PFSK-1 (cell line): ENCODE measurements at regions not wholly inside any gene's neighbourhood (a gene's known extent, or its start where the extent isn't known, plus 50 kb on each side); places are given as distances from the start of the nearest gene placed in this dataset.

Experiments
- FOXP2 ChIP-seq: optimal IDR thresholded peaks from 2 replicates; pipeline ENCODE3; 2011; ENCODE audit warnings: borderline replicate concordance, control low read depth, inconsistent platforms; ENCODE audit not compliant: insufficient read depth; ENCODE audit errors: extremely low read length, extremely low read depth
- POLR2AphosphoS5 ChIP-seq: IDR thresholded peaks from 2 replicates; pipeline ENCODE4 v1.6.1; 2012; ENCODE audit warnings: low read depth, mild to moderate bottlenecking, control low read depth, low read length, moderate library complexity
- REST ChIP-seq, 2 experiments: IDR thresholded peaks; 2 replicates each; pipeline versions ENCODE4 v1.6.1 to v1.8.0; 2011 to 2012; ENCODE audit warnings: low read depth in 2 of 2, low read length in 2 of 2, control low read depth in 1 of 2, inconsistent platforms in 1 of 2, mild to moderate bottlenecking in 1 of 2, moderate library complexity in 1 of 2; ENCODE audit not compliant: insufficient read depth in 1 of 2
- SIN3A ChIP-seq: IDR thresholded peaks from 2 replicates; pipeline ENCODE4 v1.6.1; 2012; ENCODE audit warnings: mild to moderate bottlenecking, low read length, moderate library complexity, borderline replicate concordance; ENCODE audit not compliant: insufficient read depth
- TAF1 ChIP-seq: IDR thresholded peaks from 2 replicates; pipeline ENCODE4 v1.6.1; 2012; ENCODE audit warnings: low read length, control low read depth, borderline replicate concordance; ENCODE audit not compliant: insufficient read depth

DNA sequence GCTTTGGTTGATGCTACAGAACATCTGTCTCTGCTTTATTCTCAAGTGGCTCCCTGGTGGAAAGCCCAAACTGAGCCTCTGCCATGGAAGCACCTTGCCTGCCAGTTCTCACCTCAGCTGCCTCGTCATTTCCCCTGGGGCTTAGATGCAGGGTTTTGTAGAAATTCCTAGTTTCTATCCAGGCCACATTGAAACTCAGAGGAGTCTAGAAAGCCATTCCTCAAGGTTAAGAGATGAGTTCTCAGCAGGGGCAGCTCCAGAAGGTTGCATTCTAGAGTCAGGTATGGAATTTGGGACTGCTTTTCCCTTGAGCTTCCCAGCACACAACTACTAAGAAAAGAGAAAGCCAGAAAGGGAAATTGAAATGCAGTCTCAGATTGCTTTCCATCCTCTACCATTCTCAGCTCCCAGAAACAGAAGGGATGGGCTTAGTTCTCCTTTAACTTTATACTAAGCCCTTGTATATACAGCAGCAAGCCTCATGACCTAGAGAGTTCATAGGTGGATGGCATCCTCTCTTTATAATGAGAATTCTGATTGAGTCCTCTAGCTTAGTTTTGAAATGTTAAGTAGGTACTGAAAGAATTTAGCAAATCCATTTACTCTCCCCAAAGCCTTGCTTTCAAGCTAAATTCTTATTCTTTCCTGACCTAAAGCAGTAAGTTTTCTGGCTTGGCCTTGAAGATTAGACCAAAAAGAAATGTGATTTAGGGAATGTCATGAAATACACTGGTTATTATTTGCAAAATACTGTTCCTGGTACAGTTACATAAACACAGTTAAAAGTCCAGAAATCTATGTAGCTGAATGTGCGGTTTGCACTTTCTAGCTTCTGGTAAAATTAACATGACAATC is 66.0 kb upstream of the MEF2C start:
- TF ChIP-seq SIN3A, result no peak
- no peak for TF ChIP-seq POLR2AphosphoS5
- TF ChIP-seq FOXP2, result no peak
- no peak for TF ChIP-seq TAF1
- no peak for TF ChIP-seq REST (IDR thresholded peaks at IDR 0.05; ENCODE audit: insufficient read depth in 1 of 2, low read depth in 2 of 2, low read length in 2 of 2)

- no peak for TF ChIP-seq SIN3A
- TF ChIP-seq TAF1, result no peak
- no peak for TF ChIP-seq FOXP2
- TF ChIP-seq REST (IDR thresholded peaks at IDR 0.05; ENCODE audit: insufficient read depth in 1 of 2, low read depth in 2 of 2, low read length in 2 of 2), result no peak
- no peak for TF ChIP-seq POLR2AphosphoS5
Measured at GRCh38 chr5:88944751-88945531, 62.0 kb upstream of the MEF2C start.

DNA sequence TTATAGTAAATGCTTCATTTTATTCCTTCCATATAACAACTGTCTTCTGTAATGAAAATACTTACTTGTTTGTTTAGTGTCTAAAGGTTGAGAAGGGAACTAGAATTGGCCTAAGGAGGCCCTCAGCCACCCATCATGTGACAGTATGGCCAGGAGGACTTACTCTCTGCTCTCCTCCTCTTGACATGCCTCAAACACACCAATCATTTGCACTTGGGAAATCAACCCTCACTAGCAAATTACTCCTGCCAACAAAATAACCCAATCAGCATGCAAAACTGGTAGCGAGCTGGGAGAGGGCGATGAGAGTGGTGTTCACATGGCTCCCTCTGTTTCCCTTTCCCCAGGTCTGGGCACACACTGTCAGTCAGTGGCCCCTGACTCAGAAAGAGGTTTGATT is 58.6 kb upstream of the MEF2C start:
- TF ChIP-seq REST (IDR thresholded peaks at IDR 0.05; ENCODE audit: insufficient read depth in 1 of 2, low read depth in 2 of 2, low read length in 2 of 2) (no peak), FOXP2 (no peak), POLR2AphosphoS5 (no peak), SIN3A (no peak), TAF1 (no peak)

DNA sequence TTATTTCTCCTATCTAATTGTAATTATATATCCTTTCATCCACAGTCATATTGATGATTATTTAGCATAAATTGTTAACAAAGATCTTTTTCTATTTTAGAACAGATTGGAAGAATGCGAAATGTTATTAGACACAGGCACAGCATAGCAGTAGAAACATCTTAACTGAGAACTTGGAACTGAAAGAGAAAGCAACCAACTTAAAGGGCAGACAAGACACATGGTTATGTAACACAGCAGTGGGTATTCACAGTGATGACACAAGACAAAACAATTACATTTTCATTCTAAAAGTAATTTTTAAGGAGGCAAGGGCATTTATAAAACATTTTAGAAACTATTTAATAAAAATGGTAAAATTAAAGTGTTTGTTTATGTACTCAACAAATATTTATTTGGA is 57.7 kb upstream of the MEF2C start:
- TF ChIP-seq FOXP2 (no peak), POLR2AphosphoS5 (no peak), SIN3A (no peak), TAF1 (no peak)

- TF ChIP-seq SIN3A (no peak), FOXP2 (no peak), REST (IDR thresholded peaks at IDR 0.05; ENCODE audit: insufficient read depth in 1 of 2, low read depth in 2 of 2, low read length in 2 of 2) (no peak), POLR2AphosphoS5 (no peak), TAF1 (no peak)
Measured at GRCh38 chr5:88939300-88939699, 56.3 kb upstream of the MEF2C start.
